ENCODE measurements at regions not wholly inside any gene's neighbourhood (a gene's known extent, or its start where the extent isn't known, plus 50 kb on each side); places are given as distances from the start of the nearest gene placed in this dataset.

- ATAC-seq (no peak), DNase-seq (no peak)
These were observed 525.1 kb upstream of the NBEA start for GRCh38 chr13:34416971-34417380.

GRCh38 chr13:34417896-34418295 lies 524.2 kb upstream of the NBEA start:
- DNase-seq, result no peak
- ATAC-seq, result no peak

- DNase-seq, result no peak
- ATAC-seq, result no peak
These were observed 523.0 kb upstream of the NBEA start for GRCh38 chr13:34419025-34419424.

GRCh38 chr13:34419755-34420154 lies 522.3 kb upstream of the NBEA start:
- ATAC-seq (no peak), DNase-seq (no peak)

GRCh38 chr13:34420702-34421346 lies 521.2 kb upstream of the NBEA start:
- DNase-seq, result no peak
- no peak for ATAC-seq

GRCh38 chr13:34421347-34421719 lies 520.7 kb upstream of the NBEA start:
- no peak for ATAC-seq
- DNase-seq, result no peak

GRCh38 chr13:34421858-34422475 lies 520.1 kb upstream of the NBEA start:
- ATAC-seq, result no peak
- DNase-seq, result no peak

GRCh38 chr13:34422956-34423355 lies 519.1 kb upstream of the NBEA start:
- DNase-seq (no peak), ATAC-seq (no peak)

GRCh38 chr13:34425327-34425949 lies 516.6 kb upstream of the NBEA start:
- ATAC-seq, result no peak
- no peak for DNase-seq

GRCh38 chr13:34428911-34429310 lies 513.2 kb upstream of the NBEA start:
- DNase-seq, result no peak
- no peak for ATAC-seq

- DNase-seq, result no peak
- ATAC-seq, result no peak
These were observed 511.8 kb upstream of the NBEA start for GRCh38 chr13:34430294-34430693.

- ATAC-seq (no peak), DNase-seq (no peak)
These were observed 510.1 kb upstream of the NBEA start for GRCh38 chr13:34431827-34432581.

GRCh38 chr13:34435338-34435737 lies 506.7 kb upstream of the NBEA start:
- no peak for DNase-seq
- ATAC-seq, result no peak

GRCh38 chr13:34437873-34438272 lies 504.2 kb upstream of the NBEA start:
- no peak for DNase-seq
- ATAC-seq, result no peak

GRCh38 chr13:34452831-34453230 lies 489.2 kb upstream of the NBEA start:
- ATAC-seq, result no peak
- no peak for DNase-seq

GRCh38 chr13:34458756-34459715 lies 483.0 kb upstream of the NBEA start:
- ATAC-seq, result no peak
- no peak for DNase-seq

GRCh38 chr13:34459856-34460255 lies 482.2 kb upstream of the NBEA start:
- ATAC-seq (no peak), DNase-seq (no peak)

GRCh38 chr13:34462843-34463242 lies 479.2 kb upstream of the NBEA start:
- DNase-seq (no peak), ATAC-seq (no peak)

- no peak for ATAC-seq
- no peak for DNase-seq
These were observed 478.1 kb upstream of the NBEA start for GRCh38 chr13:34464011-34464410.

GRCh38 chr13:34465423-34465922 lies 476.6 kb upstream of the NBEA start:
- ATAC-seq (no peak), DNase-seq (no peak)

GRCh38 chr13:34466301-34466700 lies 475.8 kb upstream of the NBEA start:
- no peak for ATAC-seq

More at GRCh38 chr13:34466301-34466700, 475.8 kb upstream of the NBEA start:
- no peak for DNase-seq
